Bronchial epithelial cell (primary cell): ENCODE measurements at regions not wholly inside any gene's neighbourhood (a gene's known extent, or its start where the extent isn't known, plus 50 kb on each side); places are given as distances from the start of the nearest gene placed in this dataset.

Source experiments
- DNase-seq: peaks from one replicate; pipeline ENCODE4 v3.0.0-alpha.2; 2010; ENCODE audit warnings: low read depth
- FAIRE-seq: peaks from 2 replicates; lab custom pipeline; 2011; peaks lifted over from hg19 to GRCh38; lab: Jason Lieb, UNC
- H3K27me3 ChIP-seq: 2 replicates; pipeline ENCODE4 v1.5.1; 2011; ENCODE audit warnings: low read length; ENCODE audit not compliant: control insufficient read depth, insufficient read depth
- H3K36me3 ChIP-seq: 2 replicates; pipeline ENCODE4 v1.5.1; 2011; ENCODE audit warnings: low read length; ENCODE audit not compliant: control insufficient read depth, insufficient read depth
- H3K4me3 ChIP-seq: 2 replicates; pipeline ENCODE4 v1.5.1; 2011; ENCODE audit warnings: mild to moderate bottlenecking, low read depth, low read length, control low read depth
- CTCF ChIP-seq: IDR thresholded peaks from 2 replicates; pipeline ENCODE4 v1.5.1; 2011; ENCODE audit warnings: mild to moderate bottlenecking, moderate library complexity, low read length, control low read depth, inconsistent platforms; ENCODE audit not compliant: insufficient read depth, severe bottlenecking

GRCh38 chr20:7665376-7665775 lies 274.9 kb downstream of the HAO1 start:
- H3K27me3 ChIP-seq, result no peaks in the 10 kb centered on the region
- TF ChIP-seq CTCF, result no peak
- no peak for FAIRE-seq

GRCh38 chr20:7667194-7667593 lies 273.1 kb downstream of the HAO1 start:
- no peaks in the 10 kb centered on the region for H3K27me3 ChIP-seq
- DNase-seq, result peak; percentile 90
- TF ChIP-seq CTCF, result no peak
- H3K4me3 ChIP-seq, result no peak overlapping the region
- no peak for FAIRE-seq
- no peaks in the 10 kb centered on the region for H3K36me3 ChIP-seq

More at GRCh38 chr20:7665376-7665775, 274.9 kb downstream of the HAO1 start:
- H3K36me3 ChIP-seq, result no peaks in the 10 kb centered on the region
- no peak for DNase-seq
- H3K4me3 ChIP-seq, result no peak overlapping the region

GRCh38 chr20:7672571-7672970 lies 267.7 kb downstream of the HAO1 start:
- FAIRE-seq, result no peak
- DNase-seq, result no peak
- Histone ChIP-seq H3K4me3 (no peak overlapping the region), H3K27me3 (no peaks in the 10 kb centered on the region), H3K36me3 (no peaks in the 10 kb centered on the region)
- TF ChIP-seq CTCF, result no peak

GRCh38 chr20:7673841-7674240 lies 266.4 kb downstream of the HAO1 start:
- Histone ChIP-seq H3K36me3 (no peaks in the 10 kb centered on the region), H3K27me3 (no peaks in the 10 kb centered on the region), H3K4me3 (no peak overlapping the region)
- DNase-seq (peak; percentile 47), FAIRE-seq (no peak)
- TF ChIP-seq CTCF, result no peak

GRCh38 chr20:7682916-7683315 lies 257.3 kb downstream of the HAO1 start:
- no peaks in the 10 kb centered on the region for H3K27me3 ChIP-seq
- DNase-seq (no peak), FAIRE-seq (no peak)
- no peak for TF ChIP-seq CTCF
- H3K4me3 ChIP-seq, result no peak overlapping the region
- H3K36me3 ChIP-seq, result no peaks in the 10 kb centered on the region

GRCh38 chr20:7687065-7687464 lies 253.2 kb downstream of the HAO1 start:
- no peaks in the 10 kb centered on the region for H3K27me3 ChIP-seq
- no peaks in the 10 kb centered on the region for H3K36me3 ChIP-seq
- no peak for DNase-seq
- TF ChIP-seq CTCF, result no peak
- H3K4me3 ChIP-seq, result no peak overlapping the region
- no peak for FAIRE-seq
